ENCODE measurements at regions not wholly inside any gene's neighbourhood (a gene's known extent, or its start where the extent isn't known, plus 50 kb on each side); places are given as distances from the start of the nearest gene placed in this dataset.

- ChIA-PET CTCF (interaction anchor here (0.5 to 0.6 kb wide), 2 partner anchors 9 to 252 kb away, joined by 4 read pairs; no protein-coding TSS in a partner anchor), POLR2A (ENCODE audit: unreplicated experiment) (no interaction called here)
- Histone ChIP-seq H3K4me3 (no peak overlapping the region), H3K9me2 (ENCODE audit: insufficient read depth) (no peaks in the 10 kb centered on the region), H3K27ac (no peak overlapping the region), H2AFZ (no peak overlapping the region), H3K4me2 (no peak overlapping the region), H3K79me2 (ENCODE audit: low read depth) (no peaks in the 10 kb centered on the region), H3K4me1 (replicated peaks; ENCODE audit: insufficient read depth) (peaks cover 14% of the 10 kb centered on the region), H3F3A (ENCODE audit: insufficient read depth, low read depth) (no peaks in the 10 kb centered on the region), H4K20me1 (ENCODE audit: insufficient read depth) (no peaks in the 10 kb centered on the region), H3K27me3 (ENCODE audit: insufficient read depth, low read depth) (no peaks in the 10 kb centered on the region), H3K9me3 (ENCODE audit: insufficient read depth, low read depth) (no peaks in the 10 kb centered on the region), H3K36me3 (ENCODE audit: low read depth) (no peaks in the 10 kb centered on the region)
- DNase-seq, result no peak
- intact Hi-C loops (cut with micrococcal nuclease; ENCODE audit: unreplicated experiment), result no loop called here
- BruUV-seq (replicated peaks), result no TSS peak
- TF ChIP-seq, protein P1, sequence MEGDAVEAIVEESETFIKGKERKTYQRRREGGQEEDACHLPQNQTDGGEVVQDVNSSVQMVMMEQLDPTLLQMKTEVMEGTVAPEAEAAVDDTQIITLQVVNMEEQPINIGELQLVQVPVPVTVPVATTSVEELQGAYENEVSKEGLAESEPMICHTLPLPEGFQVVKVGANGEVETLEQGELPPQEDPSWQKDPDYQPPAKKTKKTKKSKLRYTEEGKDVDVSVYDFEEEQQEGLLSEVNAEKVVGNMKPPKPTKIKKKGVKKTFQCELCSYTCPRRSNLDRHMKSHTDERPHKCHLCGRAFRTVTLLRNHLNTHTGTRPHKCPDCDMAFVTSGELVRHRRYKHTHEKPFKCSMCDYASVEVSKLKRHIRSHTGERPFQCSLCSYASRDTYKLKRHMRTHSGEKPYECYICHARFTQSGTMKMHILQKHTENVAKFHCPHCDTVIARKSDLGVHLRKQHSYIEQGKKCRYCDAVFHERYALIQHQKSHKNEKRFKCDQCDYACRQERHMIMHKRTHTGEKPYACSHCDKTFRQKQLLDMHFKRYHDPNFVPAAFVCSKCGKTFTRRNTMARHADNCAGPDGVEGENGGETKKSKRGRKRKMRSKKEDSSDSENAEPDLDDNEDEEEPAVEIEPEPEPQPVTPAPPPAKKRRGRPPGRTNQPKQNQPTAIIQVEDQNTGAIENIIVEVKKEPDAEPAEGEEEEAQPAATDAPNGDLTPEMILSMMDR (conservative IDR thresholded peaks at IDR 0.05), result no peak
- no peak for TF ChIP-seq EZH2 (IDR thresholded peaks at IDR 0.05; ENCODE audit: low read depth)
Observed at GRCh38 chr2:42929546-42930024, 137.2 kb upstream of the HAAO start.

GRCh38 chr2:42928692-42929545 is 136.5 kb upstream of the HAAO start:
- no peak for DNase-seq
- no peaks in the 10 kb centered on the region for H4K20me1 ChIP-seq (ENCODE audit: insufficient read depth)
- TF ChIP-seq EZH2 (IDR thresholded peaks at IDR 0.05; ENCODE audit: low read depth), result no peak
- TF ChIP-seq, protein P1 (conservative IDR thresholded peaks at IDR 0.05), result peak; percentile 44; the same call in 1 of the 2 replicates
- H2AFZ ChIP-seq, result no peak overlapping the region
- no peaks in the 10 kb centered on the region for H3K79me2 ChIP-seq (ENCODE audit: low read depth)
- H3K27ac ChIP-seq, result no peak overlapping the region
- H3K36me3 ChIP-seq (ENCODE audit: low read depth), result no peaks in the 10 kb centered on the region
- H3K4me3 ChIP-seq, result no peak overlapping the region
- no peaks in the 10 kb centered on the region for H3K27me3 ChIP-seq (ENCODE audit: insufficient read depth, low read depth)
- no peaks in the 10 kb centered on the region for H3K9me3 ChIP-seq (ENCODE audit: insufficient read depth, low read depth)
- ChIA-PET CTCF (interaction anchor here (0.5 to 0.6 kb wide), 2 partner anchors 8 to 253 kb away, joined by 4 read pairs; no protein-coding TSS in a partner anchor), POLR2A (ENCODE audit: unreplicated experiment) (no interaction called here)
- H3F3A ChIP-seq (ENCODE audit: insufficient read depth, low read depth), result no peaks in the 10 kb centered on the region
- H3K4me2 ChIP-seq, result no peak overlapping the region
- BruUV-seq (replicated peaks), result no TSS peak
- H3K9me2 ChIP-seq (ENCODE audit: insufficient read depth), result no peaks in the 10 kb centered on the region
- intact Hi-C loops (cut with micrococcal nuclease; ENCODE audit: unreplicated experiment), result no loop called here
- H3K4me1 ChIP-seq (replicated peaks; ENCODE audit: insufficient read depth), result peaks cover 18% of the 10 kb centered on the region

DNA sequence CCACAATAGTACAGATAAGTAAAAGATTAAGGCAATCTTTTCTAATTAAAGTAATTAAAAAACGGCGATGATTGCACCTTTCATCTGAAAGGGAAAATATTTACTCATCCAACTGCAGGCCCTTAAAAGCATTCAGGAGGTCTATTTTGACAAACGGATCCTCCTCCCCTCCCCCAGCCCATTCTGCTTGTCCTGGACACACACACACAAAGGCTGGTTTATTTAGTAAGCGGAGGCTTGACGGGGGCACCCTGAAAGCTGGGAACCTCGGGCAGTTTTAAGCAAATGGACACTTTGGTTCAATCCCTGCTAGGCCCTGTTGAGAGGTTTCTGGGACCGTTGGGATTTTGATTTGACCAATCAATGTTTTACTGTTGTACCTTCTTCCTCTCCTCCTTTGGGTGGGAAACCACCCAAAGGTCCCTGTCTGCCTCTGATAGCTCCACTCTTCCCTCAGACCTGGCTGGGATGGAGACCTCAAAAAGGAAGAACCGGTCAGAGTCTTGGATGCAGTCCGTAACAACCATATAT is 135.8 kb upstream of the HAAO start:
- Histone ChIP-seq H3K4me3 (no peak overlapping the region), H3K27me3 (ENCODE audit: insufficient read depth, low read depth) (no peaks in the 10 kb centered on the region), H3K4me1 (replicated peaks; ENCODE audit: insufficient read depth) (peaks cover 18% of the 10 kb centered on the region), H3F3A (ENCODE audit: insufficient read depth, low read depth) (no peaks in the 10 kb centered on the region), H2AFZ (no peak overlapping the region), H3K9me3 (ENCODE audit: insufficient read depth, low read depth) (no peaks in the 10 kb centered on the region), H3K27ac (no peak overlapping the region), H3K9me2 (ENCODE audit: insufficient read depth) (no peaks in the 10 kb centered on the region), H3K36me3 (ENCODE audit: low read depth) (no peaks in the 10 kb centered on the region), H3K4me2 (no peak overlapping the region), H4K20me1 (ENCODE audit: insufficient read depth) (no peaks in the 10 kb centered on the region), H3K79me2 (ENCODE audit: low read depth) (no peaks in the 10 kb centered on the region)
- TF ChIP-seq, protein P1 (conservative IDR thresholded peaks at IDR 0.05), result no peak
- TF ChIP-seq EZH2 (IDR thresholded peaks at IDR 0.05; ENCODE audit: low read depth), result no peak
- ChIA-PET POLR2A (ENCODE audit: unreplicated experiment) (no interaction called here), CTCF (no interaction called here)
- no peak for DNase-seq
- no TSS peak for BruUV-seq (replicated peaks)
- intact Hi-C loops (cut with micrococcal nuclease; ENCODE audit: unreplicated experiment), result no loop called here

Data from PC-9 (cell line).